NT2/D1 (cell line): ENCODE measurements at regions not wholly inside any gene's neighbourhood (a gene's known extent, or its start where the extent isn't known, plus 50 kb on each side); places are given as distances from the start of the nearest gene placed in this dataset.

Experiments
- SUZ12 ChIP-seq: IDR thresholded peaks from 2 replicates; pipeline ENCODE4 v1.6.1; 2011; ENCODE audit not compliant: insufficient read length, insufficient read depth; ENCODE audit errors: extremely low read depth
- YY1 ChIP-seq: IDR thresholded peaks from 2 replicates; pipeline ENCODE4 v1.6.1; 2011; ENCODE audit not compliant: insufficient read length, insufficient read depth
- ZNF274 ChIP-seq: IDR thresholded peaks from 2 replicates; pipeline ENCODE4 v1.6.1; 2011; ENCODE audit warnings: mild to moderate bottlenecking, low read depth, low read length

DNA sequence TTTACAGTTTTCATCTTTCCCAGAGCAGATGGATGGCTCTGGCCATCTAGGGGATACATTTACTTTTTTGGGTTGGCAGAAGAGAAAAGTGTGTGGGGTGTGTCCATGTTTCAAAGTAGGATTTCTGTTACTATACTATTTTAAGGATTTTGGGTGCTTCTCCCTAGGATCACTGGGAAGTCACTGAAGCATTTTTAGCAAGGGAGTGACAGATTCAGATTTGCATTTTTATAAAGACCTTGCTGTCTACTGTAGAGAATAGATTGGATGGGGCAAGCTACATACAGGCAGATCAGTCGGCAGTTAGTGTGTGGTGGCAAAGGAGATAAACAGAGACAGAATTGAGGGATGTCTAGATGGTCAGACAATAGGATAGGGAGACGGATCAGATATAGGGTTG is 122.5 kb downstream of the TBX19 start:
- TF ChIP-seq YY1: no peak
- TF ChIP-seq ZNF274: no peak
- no peak for TF ChIP-seq SUZ12
